ENCODE measurements at regions not wholly inside any gene's neighbourhood (a gene's known extent, or its start where the extent isn't known, plus 50 kb on each side); places are given as distances from the start of the nearest gene placed in this dataset.

DNA sequence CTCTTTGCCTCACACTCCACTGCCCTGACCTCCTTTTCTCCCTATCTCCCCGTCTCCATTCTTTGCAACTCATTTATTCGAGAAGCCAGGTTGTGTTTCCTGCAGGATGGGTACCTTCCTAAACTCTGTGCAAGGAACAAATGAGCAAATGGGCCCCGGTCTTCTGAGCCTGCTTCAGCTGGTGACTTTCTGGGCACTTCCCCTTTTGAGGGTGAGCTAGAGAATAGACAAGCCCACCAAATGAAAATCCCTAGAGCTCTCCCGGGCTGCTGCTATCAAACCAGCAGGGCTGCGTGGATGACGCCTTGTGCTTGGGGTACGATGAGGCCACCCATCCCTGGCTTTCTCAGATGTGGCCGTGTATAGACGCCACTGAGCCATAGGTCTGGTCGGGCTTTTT is 91.0 kb upstream of the FOXA2 start:
- TF ChIP-seq, protein P1, sequence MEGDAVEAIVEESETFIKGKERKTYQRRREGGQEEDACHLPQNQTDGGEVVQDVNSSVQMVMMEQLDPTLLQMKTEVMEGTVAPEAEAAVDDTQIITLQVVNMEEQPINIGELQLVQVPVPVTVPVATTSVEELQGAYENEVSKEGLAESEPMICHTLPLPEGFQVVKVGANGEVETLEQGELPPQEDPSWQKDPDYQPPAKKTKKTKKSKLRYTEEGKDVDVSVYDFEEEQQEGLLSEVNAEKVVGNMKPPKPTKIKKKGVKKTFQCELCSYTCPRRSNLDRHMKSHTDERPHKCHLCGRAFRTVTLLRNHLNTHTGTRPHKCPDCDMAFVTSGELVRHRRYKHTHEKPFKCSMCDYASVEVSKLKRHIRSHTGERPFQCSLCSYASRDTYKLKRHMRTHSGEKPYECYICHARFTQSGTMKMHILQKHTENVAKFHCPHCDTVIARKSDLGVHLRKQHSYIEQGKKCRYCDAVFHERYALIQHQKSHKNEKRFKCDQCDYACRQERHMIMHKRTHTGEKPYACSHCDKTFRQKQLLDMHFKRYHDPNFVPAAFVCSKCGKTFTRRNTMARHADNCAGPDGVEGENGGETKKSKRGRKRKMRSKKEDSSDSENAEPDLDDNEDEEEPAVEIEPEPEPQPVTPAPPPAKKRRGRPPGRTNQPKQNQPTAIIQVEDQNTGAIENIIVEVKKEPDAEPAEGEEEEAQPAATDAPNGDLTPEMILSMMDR (IDR thresholded peaks at IDR 0.05): no peak
- no peak for TF ChIP-seq ZFX (IDR thresholded peaks at IDR 0.05; ENCODE audit: borderline replicate concordance)
- no peak overlapping the region for H3K27ac ChIP-seq

DNA sequence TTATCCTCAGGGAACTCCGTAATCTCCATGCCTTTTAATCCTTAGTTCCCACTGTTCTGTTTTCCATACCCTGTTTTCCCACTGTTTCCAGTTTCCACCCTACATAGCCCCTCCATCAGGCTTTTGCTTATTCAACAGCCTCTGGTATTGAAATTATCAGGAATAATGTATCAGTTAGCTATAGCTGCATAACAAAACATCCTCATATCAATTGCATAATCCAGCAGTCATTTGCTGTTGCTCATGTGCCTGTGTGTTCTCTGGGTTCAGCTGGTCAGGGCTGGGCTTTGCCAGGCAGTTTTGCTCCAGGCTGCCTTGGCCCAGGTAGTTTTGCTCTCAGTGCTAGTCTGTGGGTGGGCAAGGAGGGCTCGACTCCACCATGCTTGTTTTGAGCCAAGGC is 94.3 kb upstream of the FOXA2 start:
- no peak overlapping the region for H3K27ac ChIP-seq

DNA sequence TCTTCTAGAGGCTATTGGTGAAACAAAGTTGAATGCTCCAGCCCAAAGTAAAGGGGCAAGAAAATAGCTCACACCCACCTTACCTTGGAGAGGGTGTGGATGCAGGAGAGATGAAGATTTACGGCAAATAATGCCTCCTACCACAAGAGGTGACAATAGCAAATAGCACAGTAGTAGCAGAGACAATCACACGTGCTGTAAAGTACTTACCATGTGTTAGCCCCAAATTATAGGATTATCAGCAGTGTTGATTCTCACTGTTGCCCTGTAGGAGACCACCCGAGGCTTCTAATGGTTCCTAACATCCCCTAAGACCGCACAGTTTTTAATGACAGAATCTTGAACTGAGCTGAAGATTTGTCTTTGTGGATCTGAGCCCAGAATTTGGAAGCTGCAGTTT is 94.8 kb upstream of the FOXA2 start:
- no peak overlapping the region for H3K27ac ChIP-seq
- TF ChIP-seq ZFX (IDR thresholded peaks at IDR 0.05; ENCODE audit: borderline replicate concordance): no peak
- TF ChIP-seq, protein P1 (IDR thresholded peaks at IDR 0.05): no peak

More for the DNA sequence above, 94.3 kb upstream of the FOXA2 start:
- TF ChIP-seq, protein P1 (IDR thresholded peaks at IDR 0.05): no peak
- TF ChIP-seq ZFX (IDR thresholded peaks at IDR 0.05; ENCODE audit: borderline replicate concordance): no peak

DNA sequence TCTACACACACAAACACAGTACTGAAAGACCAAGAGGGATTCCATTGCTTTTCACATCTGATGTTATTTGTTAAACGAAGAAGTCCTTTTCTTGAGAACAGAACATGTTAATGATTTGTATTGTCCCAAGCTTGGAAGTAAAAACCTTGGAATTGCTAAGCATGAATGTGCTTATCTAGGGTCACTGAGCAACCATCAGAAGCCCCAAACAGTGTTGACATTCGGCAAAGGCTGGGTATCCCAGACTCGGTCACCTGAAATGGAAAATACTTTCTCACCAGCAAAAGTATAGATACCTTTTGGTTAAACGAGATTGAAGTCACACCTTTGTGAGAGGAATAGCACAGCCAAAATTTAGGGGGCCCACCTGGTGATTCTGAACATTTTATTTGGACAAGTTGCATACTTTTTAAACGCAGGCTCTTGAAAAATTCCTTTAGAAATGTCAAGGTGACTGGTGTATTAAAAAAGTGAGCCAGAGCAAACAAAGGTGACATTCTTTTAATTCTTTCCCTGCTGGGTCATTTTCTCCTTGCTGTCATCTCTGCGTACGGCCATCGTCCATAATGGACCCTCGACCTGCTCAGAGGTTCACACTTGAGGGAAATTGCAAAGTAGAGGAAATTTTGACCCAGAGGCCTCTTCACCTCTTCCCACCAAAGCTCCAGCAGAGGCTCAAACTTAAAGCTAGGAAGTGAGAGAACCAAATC is 95.8 kb upstream of the FOXA2 start:
- TF ChIP-seq ZFX (IDR thresholded peaks at IDR 0.05; ENCODE audit: borderline replicate concordance): no peak
- TF ChIP-seq, protein P1 (IDR thresholded peaks at IDR 0.05): no peak
- no peak overlapping the region for H3K27ac ChIP-seq

DNA sequence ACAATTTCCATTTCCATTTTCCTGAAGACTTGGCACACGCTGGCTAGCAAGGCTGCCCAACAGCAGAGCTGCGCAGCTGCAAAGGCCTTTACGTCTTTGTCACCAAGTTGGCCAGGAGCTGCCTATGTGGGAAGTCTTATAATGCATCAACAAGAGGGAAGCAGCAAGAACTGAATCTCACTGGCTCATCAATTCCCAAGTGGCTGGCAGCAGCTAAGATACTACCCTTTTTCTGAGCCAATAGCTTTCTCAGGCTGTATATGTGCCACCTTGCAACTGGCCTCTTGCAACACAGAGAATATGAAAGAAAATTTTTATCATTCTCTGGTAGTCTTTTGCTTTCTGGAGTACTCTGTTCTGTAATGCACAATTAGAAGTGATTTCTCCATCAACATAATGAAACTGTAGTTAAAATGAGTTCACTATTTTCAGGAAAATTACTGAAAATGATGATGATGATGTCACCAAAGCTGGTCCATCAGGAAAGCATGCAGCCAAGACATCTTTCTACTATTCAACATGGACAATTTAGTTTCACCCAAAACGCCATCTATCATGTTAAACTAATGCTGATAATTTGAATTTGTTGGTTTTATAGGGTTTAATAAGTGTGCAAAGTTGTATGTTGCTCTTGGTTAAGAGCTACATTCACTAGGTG is 97.3 kb upstream of the FOXA2 start:
- TF ChIP-seq, protein P1 (IDR thresholded peaks at IDR 0.05): no peak
- no peak for TF ChIP-seq ZFX (IDR thresholded peaks at IDR 0.05; ENCODE audit: borderline replicate concordance)
- no peak overlapping the region for H3K27ac ChIP-seq

DNA sequence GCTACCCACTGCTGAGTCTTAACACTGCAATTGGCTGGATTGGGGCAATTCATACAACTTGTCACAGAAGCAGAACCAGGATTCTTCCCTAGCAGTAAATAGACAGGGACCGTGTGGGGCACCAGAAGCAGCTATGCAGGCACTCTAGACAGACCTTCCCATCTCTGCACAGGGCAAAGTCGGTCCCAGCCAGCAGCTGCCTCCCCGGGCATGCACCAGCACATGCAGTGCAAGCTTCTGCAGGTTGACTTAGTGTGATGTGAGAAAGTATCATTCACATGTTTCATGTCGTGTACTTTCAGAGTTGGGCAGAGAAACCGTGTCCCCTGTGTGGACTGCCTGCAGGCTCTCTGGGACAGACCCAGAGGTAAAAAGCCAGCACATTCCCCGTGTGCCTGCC is 98.0 kb upstream of the FOXA2 start:
- H3K27ac ChIP-seq: no peak overlapping the region
- TF ChIP-seq, protein P1 (IDR thresholded peaks at IDR 0.05): no peak
- no peak for TF ChIP-seq ZFX (IDR thresholded peaks at IDR 0.05; ENCODE audit: borderline replicate concordance)

DNA sequence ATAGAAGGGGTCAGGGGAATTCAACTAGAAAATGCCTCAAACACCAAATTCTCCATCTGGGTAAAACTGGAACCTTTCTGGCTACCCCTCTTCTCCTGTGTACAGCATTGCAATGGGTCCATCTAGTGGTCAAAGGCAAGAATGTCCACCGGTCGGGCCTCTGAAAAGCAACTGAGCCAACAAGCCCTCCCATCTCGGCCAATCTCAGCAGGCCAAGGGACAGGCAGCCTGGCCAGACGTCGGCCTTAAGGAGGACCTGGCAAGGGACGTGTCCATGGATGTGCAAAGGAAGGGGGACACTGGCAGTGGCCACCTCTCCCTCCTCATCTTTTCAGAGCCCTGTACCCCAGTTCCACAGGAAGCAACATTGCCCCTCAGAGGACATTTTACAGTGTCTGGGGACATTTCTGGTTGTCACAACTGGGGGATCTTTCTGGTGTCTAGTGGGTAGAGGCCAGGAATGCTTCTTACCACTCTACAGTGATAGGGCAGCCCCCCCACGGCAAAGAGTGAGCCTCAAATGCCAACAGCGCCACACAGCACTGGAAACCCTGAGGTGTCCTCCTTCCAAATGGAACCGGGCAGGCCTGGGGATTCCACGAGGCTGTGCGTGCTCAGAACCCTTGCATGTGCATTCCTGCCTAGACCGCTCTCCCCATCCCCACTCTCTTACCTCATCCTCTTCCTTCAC is 99.8 kb upstream of the FOXA2 start:
- no peak overlapping the region for H3K27ac ChIP-seq
- TF ChIP-seq, protein P1 (IDR thresholded peaks at IDR 0.05): peak; percentile 82
- no peak for TF ChIP-seq ZFX (IDR thresholded peaks at IDR 0.05; ENCODE audit: borderline replicate concordance)
